ENCODE measurements at regions not wholly inside any gene's neighbourhood (a gene's known extent, or its start where the extent isn't known, plus 50 kb on each side); places are given as distances from the start of the nearest gene placed in this dataset.

DNA sequence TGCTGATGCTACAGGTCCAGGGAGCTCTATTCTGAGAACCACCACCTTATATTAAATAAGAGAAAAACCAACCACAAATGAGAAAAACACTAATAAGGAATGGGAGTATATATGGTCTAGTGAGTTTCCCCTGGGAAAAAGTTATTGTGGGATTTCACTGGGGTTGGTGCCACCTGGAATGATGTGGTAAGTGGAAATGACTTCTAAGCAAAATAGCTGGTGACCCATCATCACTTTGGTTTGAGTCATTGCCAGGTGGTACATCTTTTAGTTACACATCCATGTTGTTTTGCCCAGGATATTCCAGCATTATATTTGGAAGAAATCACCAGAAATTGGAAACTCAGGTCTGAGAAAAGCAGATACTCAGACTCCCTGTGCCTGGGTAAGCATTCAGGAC, 437.3 kb downstream of the DTWD2 start:
- DNase-seq (ENCODE audit: low read depth), result no peak
- TF ChIP-seq, protein P1, sequence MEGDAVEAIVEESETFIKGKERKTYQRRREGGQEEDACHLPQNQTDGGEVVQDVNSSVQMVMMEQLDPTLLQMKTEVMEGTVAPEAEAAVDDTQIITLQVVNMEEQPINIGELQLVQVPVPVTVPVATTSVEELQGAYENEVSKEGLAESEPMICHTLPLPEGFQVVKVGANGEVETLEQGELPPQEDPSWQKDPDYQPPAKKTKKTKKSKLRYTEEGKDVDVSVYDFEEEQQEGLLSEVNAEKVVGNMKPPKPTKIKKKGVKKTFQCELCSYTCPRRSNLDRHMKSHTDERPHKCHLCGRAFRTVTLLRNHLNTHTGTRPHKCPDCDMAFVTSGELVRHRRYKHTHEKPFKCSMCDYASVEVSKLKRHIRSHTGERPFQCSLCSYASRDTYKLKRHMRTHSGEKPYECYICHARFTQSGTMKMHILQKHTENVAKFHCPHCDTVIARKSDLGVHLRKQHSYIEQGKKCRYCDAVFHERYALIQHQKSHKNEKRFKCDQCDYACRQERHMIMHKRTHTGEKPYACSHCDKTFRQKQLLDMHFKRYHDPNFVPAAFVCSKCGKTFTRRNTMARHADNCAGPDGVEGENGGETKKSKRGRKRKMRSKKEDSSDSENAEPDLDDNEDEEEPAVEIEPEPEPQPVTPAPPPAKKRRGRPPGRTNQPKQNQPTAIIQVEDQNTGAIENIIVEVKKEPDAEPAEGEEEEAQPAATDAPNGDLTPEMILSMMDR (IDR thresholded peaks at IDR 0.05; ENCODE audit: control insufficient read depth, insufficient read depth, low read depth, low read length, missing control alignments), result no peak
- no peak overlapping the region for H3K4me3 ChIP-seq (ENCODE audit: control insufficient read depth, low read depth, low read length)

DNA sequence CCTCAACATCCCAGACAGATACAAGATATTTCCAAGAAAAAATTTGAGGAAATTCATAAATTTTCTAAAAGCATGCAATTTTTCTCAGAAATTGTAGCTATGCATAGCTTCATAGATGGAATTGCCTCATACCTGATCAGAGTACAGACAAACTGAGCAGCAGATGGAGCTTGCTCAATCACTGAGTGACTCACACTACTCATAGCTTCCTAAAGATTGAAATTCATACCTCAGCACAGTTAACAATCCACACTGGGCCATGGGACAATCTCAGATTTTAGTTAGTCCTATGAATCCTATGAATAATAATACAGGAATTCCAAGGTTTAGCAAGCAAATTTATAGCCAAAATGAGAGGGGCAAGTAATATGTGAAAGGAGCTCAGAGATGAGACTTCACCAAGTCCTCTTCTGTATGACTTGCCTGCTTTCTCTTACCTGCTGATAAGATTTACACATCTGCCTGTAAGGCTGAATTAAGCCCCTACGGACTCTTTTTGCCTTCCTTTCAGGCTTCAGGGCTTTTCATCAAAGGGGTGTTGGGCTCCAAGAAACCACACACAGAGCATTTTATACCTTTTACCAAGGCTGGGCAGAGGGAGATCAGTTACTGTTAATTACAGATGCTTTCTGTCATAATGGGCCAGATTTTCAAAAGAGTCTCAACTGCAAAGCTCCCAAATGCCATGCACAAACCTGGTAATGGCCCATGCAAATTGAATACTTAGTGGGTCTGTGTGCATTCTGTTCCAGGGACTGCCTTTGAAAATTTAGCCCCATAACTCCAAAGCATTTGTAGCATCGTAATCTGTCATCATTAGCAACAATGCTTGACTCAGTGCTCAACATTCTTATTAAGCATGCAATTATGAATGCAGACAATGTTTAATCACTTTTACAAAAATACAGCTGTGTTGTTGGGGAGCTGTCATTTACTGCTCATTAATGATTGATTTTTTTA, 439.3 kb downstream of the DTWD2 start:
- DNase-seq (ENCODE audit: low read depth), result peak; percentile 77
- TF ChIP-seq, protein P1 (IDR thresholded peaks at IDR 0.05; ENCODE audit: control insufficient read depth, insufficient read depth, low read depth, low read length, missing control alignments), result no peak
- H3K4me3 ChIP-seq (ENCODE audit: control insufficient read depth, low read depth, low read length), result no peak overlapping the region

DNA sequence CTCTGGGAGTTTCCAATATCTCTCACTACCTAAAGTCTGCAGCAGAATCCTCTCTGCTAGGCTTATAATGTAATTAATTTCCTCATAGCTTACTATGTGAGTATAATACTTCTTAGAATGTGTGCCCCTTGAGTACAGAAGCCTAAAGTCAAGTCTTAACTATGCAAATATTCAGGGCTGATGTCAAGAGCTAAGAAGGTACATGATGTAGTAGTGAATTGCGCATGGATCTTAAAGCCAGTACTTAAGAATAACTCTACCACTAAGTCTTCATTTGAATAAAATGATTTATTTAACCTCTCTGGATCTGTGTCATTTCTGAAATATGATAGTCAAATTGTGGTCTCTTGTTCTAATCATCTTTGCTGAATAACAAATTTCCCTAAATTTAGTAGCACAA, 442.9 kb downstream of the DTWD2 start:
- no peak overlapping the region for H3K4me3 ChIP-seq (ENCODE audit: control insufficient read depth, low read depth, low read length)
- no peak for DNase-seq (ENCODE audit: low read depth)
- TF ChIP-seq, protein P1 (IDR thresholded peaks at IDR 0.05; ENCODE audit: control insufficient read depth, insufficient read depth, low read depth, low read length, missing control alignments), result no peak

DNA sequence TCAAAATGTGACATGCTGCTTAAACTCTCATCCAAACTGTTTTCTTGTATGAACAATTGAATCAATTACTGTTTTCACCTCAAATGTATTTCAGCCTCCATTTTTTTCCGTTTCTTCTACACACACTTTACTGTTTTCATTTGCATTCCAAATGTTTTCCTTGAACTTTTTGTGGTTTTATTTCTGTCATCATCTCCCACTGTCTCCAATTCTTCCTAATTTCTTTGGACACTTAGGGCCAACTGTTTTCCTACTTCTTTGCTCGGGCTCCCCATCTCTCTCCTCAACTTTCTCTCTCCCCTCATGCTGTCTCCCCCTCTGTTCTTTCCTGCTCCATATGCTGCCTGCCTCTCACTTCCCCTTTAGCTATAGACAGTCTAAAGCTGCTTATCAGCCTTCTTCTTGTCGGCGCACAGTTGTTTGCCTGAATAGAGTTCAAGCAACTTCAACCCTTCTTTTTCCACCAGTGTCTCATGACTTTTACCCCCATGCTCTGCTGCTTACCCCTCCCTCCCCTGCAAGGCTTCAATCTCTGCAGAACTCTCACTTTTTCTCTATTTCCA, 443.4 kb downstream of the DTWD2 start:
- no peak for DNase-seq (ENCODE audit: low read depth)
- no peak overlapping the region for H3K4me3 ChIP-seq (ENCODE audit: control insufficient read depth, low read depth, low read length)
- TF ChIP-seq, protein P1 (IDR thresholded peaks at IDR 0.05; ENCODE audit: control insufficient read depth, insufficient read depth, low read depth, low read length, missing control alignments), result no peak

DNA sequence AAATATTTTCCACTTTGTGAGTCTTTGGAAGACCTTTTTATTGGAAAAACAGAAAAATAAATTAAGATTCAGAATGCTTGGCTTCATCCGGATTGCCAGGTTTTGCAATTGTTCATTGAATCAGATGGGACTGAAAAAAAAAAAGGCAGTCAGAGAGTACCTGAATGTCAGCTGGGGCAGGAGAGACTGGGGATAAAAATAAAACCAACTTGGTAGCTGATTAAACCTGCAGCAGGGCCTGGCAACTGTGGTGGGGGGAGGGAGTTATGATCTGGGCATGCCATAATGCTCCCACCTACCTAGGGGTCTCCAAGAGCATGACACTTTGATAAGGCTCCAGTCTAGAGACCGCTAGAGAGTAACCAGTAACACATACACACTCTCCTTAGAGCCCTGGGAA, 454.4 kb downstream of the DTWD2 start:
- no peak overlapping the region for H3K4me3 ChIP-seq (ENCODE audit: control insufficient read depth, low read depth, low read length)
- DNase-seq (ENCODE audit: low read depth), result no peak
- TF ChIP-seq, protein P1 (IDR thresholded peaks at IDR 0.05; ENCODE audit: control insufficient read depth, insufficient read depth, low read depth, low read length, missing control alignments), result no peak

DNA sequence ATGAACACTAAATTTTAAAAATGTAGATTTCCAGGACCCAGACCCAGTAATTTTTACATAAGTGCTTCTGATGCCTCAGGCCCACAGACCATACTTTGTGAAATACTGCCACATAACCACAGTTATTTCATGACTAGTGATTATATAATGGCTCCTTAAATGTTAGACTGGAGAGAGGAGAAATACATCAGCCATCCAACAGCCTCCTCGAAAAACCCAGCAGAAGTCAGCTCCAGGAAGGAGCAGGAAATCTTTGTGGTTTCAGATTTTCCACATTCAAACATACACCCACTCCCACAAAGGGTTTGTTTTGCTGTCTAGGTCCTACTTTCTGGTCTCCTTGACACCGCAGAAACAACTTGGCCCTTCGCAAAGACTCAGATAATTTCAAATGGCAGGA, 455.2 kb downstream of the DTWD2 start:
- TF ChIP-seq, protein P1 (IDR thresholded peaks at IDR 0.05; ENCODE audit: control insufficient read depth, insufficient read depth, low read depth, low read length, missing control alignments), result no peak
- DNase-seq (ENCODE audit: low read depth), result no peak
- no peak overlapping the region for H3K4me3 ChIP-seq (ENCODE audit: control insufficient read depth, low read depth, low read length)
